ENCODE measurements at regions not wholly inside any gene's neighbourhood (a gene's known extent, or its start where the extent isn't known, plus 50 kb on each side); places are given as distances from the start of the nearest gene placed in this dataset.

- no peaks in the 10 kb centered on the region for H3K9me3 ChIP-seq (ENCODE audit: low read length)
- H3K79me2 ChIP-seq (ENCODE audit: insufficient read depth, low read depth, low read length): peaks cover 46% of the 10 kb centered on the region; the same call in 1 of the 2 replicates
- peaks cover 100% of the 10 kb centered on the region for H3K4me1 ChIP-seq (ENCODE audit: insufficient read depth, low read length, poor library complexity, severe bottlenecking)
- ChIA-PET CTCF (ENCODE audit: unreplicated experiment) (interaction anchor here (0.7 to 1.4 kb wide), 5 partner anchors 12 to 218 kb away, joined by 3 read pairs; no protein-coding TSS in a partner anchor), POLR2A (interaction anchor here (0.9 to 18.1 kb wide), 15 partner anchors 8 to 282 kb away, joined by 3 to 1356 read pairs (median 21); partner anchors contain the start of gene BCL6)
- H2AFZ ChIP-seq (ENCODE audit: low read length): no peak overlapping the region
- intact Hi-C loops (cut with micrococcal nuclease; ENCODE audit: unreplicated experiment): no loop called here
- no peak for DNase-seq (ENCODE audit: low spot score)
- H3K9me2 ChIP-seq (ENCODE audit: insufficient read depth, low read length): no peaks in the 10 kb centered on the region
- peak overlapping the region; percentile 58; the same call in 1 of the 2 replicates for H3K4me2 ChIP-seq (ENCODE audit: low read length)
- H3K36me3 ChIP-seq (ENCODE audit: insufficient read depth, low read length): peaks cover 29% of the 10 kb centered on the region; the same call in 1 of the 2 replicates
- BruUV-seq (replicated peaks): no TSS peak
- no peaks in the 10 kb centered on the region for H4K20me1 ChIP-seq (ENCODE audit: insufficient read depth, low read length)
- peak overlapping the region; percentile 99 for H3K27ac ChIP-seq (ENCODE audit: low read depth, low read length, poor library complexity, severe bottlenecking)
- no peak overlapping the region for H3K4me3 ChIP-seq (ENCODE audit: low read depth, low read length, poor library complexity, severe bottlenecking)
- TF ChIP-seq EZH2phosphoT487 (IDR thresholded peaks at IDR 0.05; ENCODE audit: borderline replicate concordance, low read depth, low read length): no peak
- TF ChIP-seq CTCF (conservative IDR thresholded peaks at IDR 0.05; ENCODE audit: low read length): no peak
Measured at GRCh38 chr3:187961366-187961765, 192.6 kb upstream of the LPP start.

GRCh38 chr3:187963003-187963676 lies 190.8 kb upstream of the LPP start:
- Histone ChIP-seq H3K9me3 (ENCODE audit: low read length) (no peaks in the 10 kb centered on the region), H2AFZ (ENCODE audit: low read length) (no peak overlapping the region; the same call in 1 of the 2 replicates), H3K4me3 (ENCODE audit: low read depth, low read length, poor library complexity, severe bottlenecking) (peak overlapping the region; percentile 19), H3K4me2 (ENCODE audit: low read length) (peak overlapping the region; percentile 58), H3K36me3 (ENCODE audit: insufficient read depth, low read length) (peaks cover 24% of the 10 kb centered on the region; the same call in 1 of the 2 replicates), H4K20me1 (ENCODE audit: insufficient read depth, low read length) (no peaks in the 10 kb centered on the region), H3K9me2 (ENCODE audit: insufficient read depth, low read length) (no peaks in the 10 kb centered on the region), H3K4me1 (ENCODE audit: insufficient read depth, low read length, poor library complexity, severe bottlenecking) (peaks cover 100% of the 10 kb centered on the region), H3K27ac (ENCODE audit: low read depth, low read length, poor library complexity, severe bottlenecking) (peak overlapping the region; percentile 99), H3K79me2 (ENCODE audit: insufficient read depth, low read depth, low read length) (peaks cover 51% of the 10 kb centered on the region; the same call in 1 of the 2 replicates)
- no TSS peak for BruUV-seq (replicated peaks)
- CTCF ChIA-PET (ENCODE audit: unreplicated experiment): interaction anchor here (2.3 kb wide), 1 partner anchor 222 kb away, joined by 8 read pairs; no protein-coding TSS in a partner anchor
- no peak for TF ChIP-seq EZH2phosphoT487 (IDR thresholded peaks at IDR 0.05; ENCODE audit: borderline replicate concordance, low read depth, low read length)
- no peak for TF ChIP-seq CTCF (conservative IDR thresholded peaks at IDR 0.05; ENCODE audit: low read length)
- peak; percentile 87 for DNase-seq (ENCODE audit: low spot score)
- intact Hi-C loops (cut with micrococcal nuclease; ENCODE audit: unreplicated experiment): loop anchor here (1.0 kb wide), 1 partner anchor 17 kb away; no protein-coding TSS in a partner anchor
- POLR2A ChIA-PET: interaction anchor here (0.6 to 18.1 kb wide), 17 partner anchors 9 to 279 kb away, joined by 3 to 1356 read pairs (median 15); partner anchors contain the start of gene BCL6
